ENCODE measurements at regions not wholly inside any gene's neighbourhood (a gene's known extent, or its start where the extent isn't known, plus 50 kb on each side); places are given as distances from the start of the nearest gene placed in this dataset.
"Not testable (repeated sequence)": the region's sequence is repeated elsewhere in the genome, so short reads cannot be mapped to it uniquely, and the experiment has no call there.

DNA sequence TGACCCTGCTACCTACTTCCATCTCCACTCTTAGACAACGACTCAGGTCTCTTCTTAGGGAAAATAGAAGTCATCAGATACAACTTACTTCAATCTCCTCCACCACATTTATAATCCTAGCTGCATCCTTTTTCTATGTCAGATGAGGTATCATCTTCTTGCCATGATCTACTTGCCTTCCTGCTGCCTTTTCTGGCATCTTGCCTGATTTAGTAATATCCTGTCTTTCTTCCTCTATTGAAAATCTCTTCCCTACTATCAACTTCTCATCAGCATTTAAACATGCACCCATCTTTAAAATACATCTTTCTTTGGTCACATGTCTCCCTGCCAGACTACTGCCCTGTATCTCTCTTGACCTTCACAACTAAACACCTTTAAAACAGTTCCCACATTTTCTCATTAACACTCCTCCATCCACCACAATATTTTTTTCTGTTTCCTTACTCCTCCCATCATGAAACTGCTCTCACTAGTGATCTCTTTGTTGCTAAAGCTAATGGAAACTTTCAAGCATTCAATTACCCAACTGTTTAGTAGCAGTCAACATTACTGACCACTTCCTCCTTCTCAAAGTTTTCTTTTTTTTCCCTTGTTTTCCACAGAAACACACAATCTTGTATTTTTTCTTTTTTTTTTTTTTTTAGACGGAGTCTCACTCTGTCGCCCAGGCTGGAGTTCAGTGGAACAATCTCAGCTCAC is 100.8 kb upstream of the CXorf66 start:
- DNase-seq: no peak

DNA sequence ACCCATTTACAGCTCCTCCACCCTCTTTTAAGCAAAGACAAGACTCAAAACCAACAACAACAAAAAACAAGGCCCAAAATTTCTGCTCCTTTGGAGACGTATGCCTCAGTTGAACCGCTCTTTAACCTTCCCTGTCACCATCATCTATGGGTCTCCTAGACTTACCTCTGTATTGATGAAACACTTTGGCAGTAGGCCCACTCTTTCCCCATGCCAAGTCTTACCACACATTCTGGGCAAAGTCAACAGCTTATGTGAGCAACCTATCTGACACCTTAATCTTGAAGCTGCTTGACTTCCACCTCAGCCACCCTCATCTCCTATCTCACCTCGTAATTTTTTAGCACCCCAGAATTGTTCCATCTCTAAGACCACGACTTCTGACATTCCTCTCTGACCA is 99.7 kb upstream of the CXorf66 start:
- DNase-seq: no peak

DNA sequence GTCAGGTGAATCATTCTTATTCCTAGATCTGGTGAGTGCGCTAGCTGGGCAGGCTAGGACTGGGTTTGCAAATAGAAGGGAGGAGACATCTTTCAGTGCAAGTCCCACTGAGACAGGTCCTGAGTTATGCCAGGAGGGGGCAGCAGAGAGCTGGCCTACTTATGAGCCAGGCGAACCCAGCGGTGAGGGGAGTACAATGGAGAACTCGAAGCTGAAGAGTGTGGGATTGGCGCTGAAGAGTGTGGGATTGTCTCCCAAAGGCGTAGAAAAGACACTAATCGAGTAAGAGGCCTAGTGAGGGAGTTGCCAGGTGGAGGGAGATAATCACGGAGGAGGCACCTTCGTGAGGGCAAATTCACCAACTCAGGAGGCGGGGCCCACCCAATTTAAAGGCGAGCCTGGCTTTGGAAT is 91.7 kb upstream of the CXorf66 start:
- peak; percentile 66 for DNase-seq

- DNase-seq: no peak
Measured at GRCh38 chrX:140053846-140054245, 88.5 kb upstream of the CXorf66 start.

DNA sequence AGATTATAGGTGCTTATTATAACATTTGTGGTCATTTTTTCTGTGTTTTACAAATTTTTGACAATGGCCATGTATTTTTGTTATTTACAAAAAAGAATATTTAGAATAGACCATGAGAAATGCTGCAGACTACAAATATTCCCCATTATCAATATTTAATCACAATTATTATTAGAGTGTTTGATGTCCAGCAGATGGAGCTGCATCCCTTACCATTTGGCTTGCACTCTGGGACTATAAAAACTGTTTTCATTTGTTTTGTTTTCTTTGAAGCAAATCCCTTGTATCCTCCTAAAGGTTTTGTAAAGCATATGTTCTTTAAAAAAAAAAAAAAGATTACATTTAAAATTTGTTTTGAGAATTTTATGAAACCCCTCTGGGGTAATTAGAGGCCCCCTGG is 85.6 kb upstream of the CXorf66 start:
- DNase-seq: no peak

- no peak for DNase-seq
Measured at GRCh38 chrX:140040386-140040785, 75.1 kb upstream of the CXorf66 start.

DNA sequence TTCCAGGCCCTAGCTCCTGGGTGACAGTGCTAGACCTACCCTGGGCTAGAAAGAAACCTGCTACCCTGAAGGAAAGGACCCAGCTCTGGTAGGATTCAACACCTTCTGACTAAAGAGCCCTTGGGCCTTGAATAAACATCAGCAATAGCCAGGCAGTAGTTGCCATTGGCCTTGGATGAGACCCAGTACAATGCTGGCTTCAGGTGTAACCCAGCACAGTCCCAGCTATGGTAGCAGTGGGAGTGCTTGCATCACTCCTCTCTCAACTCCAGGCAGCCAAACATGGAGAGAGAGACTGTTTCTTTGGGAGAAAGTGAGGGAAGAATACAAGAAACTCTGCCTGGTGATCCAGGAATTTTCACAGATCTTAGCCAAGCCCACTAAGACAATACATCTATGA is 73.5 kb upstream of the CXorf66 start:
- no peak for DNase-seq

DNA sequence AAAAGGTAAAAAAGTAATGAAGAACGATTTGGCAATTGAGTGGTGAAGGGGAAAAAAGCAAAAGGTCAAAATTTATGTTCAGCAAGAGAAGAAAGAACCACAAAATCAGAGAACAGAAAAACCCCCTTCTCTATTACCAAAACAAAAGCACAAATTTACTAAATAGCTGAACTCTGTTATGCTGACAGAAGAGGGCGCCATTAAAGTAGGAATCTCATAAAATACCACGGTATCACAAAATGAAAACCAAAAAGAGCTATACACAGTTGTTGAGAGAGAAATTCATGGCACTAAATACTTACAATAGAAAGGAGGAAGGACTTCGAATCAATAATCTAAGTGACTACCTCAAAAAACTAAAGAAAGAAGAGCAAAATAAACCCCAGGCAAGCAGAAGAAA is 69.6 kb upstream of the CXorf66 start:
- DNase-seq: no peak

DNA sequence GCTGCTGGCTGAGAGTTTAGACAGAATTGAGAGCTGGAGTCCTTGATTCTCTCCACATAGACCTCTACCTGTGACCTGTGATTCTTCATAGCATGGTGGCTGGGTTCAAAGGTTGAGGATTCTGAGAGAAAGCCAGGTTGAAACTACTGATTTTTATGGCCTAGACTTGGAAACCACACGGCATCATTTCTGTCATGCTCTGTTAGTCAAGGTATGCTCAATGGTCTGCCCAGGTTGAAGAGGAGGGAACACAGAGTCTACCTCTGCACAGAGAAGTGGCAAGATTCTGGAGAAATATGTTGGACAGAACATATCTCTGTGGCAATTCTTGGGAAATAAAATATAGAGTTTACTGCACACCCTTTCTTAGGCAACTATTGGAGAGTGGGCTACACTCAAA is 57.2 kb upstream of the CXorf66 start:
- DNase-seq: no peak

GRCh38 chrX:140019134-140019533 is 53.8 kb upstream of the CXorf66 start:
- not testable (repeated sequence) for DNase-seq
